Hematopoietic multipotent progenitor cell treated with erythropoietin and hydrocortisone succinate and interleukin-3 and kit ligand, for 6 days (in vitro differentiated cells): ENCODE measurements at regions not wholly inside any gene's neighbourhood (a gene's known extent, or its start where the extent isn't known, plus 50 kb on each side); places are given as distances from the start of the nearest gene placed in this dataset.

ENCODE experiments used
- DNase-seq: peaks from one replicate; pipeline ENCODE4 v3.0.0-alpha.2; 2015

DNA sequence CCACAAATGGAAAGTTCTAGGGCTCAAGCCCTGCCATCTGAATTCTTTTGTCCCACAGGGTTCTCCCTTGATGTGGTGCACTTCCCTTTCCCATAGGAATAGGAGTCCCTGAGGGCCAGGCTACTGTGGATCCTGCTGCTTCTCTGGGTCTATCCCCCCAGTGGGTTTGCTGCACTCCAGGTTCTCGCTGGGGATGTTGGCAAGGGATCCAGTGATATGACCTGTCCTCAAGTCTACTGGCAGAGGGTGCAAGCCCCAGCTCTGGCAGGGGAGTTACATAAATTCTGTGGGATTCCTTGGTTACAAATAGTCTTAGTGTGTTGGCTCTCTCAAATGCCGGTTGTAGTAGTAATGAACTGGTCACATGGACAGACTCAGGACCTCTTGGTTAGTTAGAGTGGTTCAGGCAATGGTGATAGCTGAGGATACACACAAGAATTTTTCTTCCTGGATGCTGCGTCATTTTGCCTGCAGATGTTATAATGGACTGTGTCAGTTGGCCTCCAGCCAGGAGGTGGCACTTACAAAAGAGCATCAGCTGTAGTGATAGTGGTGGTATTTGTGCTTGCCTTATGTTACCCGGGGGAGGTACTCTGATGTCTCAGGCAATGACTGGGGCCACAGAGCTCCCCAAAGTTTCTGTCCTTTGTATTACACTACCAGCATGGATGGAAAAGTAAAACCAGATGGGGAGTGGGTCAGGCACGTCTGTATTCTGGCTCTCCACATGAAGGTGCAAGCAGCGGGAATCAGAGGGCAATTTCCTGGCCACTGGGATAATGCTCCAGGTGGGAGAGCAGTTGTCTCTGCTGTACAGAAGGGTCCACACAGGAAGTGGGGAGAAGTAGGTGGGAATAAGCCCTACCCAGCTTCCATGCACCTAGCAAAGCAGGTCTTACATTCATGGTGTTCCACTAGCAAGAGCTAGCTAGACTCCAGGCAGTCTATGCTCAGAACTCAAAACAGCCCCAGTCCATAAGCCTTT, 267.9 kb downstream of the SOX11 start:
- DNase-seq = no peak

DNA sequence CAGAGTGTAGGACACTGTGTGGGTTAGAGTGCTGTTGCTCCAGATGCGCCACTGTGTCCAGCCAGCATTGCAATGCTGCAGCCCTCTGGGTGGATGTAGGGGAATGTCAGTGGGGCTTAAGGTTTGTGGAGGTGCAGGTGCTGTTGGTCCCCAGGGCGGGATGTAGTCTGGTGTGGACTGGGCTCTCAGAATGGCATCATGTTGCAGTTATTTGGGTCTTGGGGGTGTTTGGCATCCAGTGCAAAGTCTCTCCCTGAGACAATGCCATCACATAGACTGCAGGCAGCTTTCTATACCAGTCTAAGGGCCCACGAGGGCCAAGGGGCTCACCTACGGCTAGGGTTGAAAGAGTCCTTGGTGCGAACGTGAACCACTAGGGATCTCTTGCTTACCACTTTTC, 275.3 kb downstream of the SOX11 start:
- DNase-seq = no peak

DNA sequence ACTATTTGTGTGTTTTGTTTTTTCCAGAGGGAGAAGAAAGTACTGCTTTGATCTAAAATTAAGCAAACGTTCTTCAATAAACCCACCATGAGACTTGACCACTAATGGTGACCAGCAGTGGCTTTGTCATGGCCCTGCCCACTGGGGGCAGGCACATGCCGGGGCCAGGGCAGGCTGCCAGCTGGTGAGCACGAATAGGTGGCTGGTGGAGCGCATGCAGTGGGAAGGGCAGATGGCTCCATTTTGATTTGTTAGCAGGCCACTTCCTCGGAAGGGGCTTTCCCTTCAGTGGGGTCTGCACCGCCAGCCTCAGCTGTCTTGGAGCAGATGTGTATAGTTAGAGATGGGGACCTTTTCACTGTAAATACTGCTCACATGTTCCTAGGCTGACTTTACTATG, 277.1 kb downstream of the SOX11 start:
- DNase-seq = no peak

DNA sequence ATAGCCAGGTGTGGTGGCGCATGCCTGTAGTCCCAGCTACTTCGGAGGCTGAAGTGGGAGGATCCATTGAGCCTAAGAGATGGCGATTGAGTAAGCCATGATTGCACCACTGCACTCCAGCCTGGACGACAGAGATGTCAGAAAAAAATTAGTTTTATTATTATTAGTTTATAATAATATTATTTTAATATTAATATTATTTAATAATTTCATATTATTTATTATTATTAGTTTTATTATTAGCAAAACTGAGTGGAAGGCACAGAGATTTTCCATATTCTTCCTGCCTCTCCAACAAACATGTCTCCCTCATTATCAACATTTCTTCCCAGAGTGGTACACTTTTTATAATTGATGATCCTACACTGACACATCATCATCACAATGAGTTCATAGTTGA, 278.2 kb downstream of the SOX11 start:
- DNase-seq = no peak

DNA sequence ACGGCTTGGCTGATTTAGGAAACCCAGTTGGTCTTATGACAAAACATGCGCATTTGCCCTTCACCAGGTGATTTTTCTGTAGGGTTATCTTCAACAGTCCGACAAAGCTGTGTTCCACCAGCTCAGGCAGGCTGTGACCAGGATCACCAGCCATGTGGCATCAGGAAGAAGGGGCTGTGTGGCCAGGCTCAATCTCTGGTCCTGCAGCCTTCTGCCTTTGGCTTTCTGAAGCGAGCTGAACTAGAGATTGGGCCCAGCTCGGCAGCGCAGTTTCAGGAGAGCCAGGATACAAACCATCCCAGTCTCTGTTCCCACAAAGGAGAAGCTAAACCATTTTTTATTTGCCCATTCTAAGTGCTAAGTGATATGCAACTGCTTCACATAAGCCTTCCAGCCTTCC, 282.3 kb downstream of the SOX11 start:
- DNase-seq = no peak

DNA sequence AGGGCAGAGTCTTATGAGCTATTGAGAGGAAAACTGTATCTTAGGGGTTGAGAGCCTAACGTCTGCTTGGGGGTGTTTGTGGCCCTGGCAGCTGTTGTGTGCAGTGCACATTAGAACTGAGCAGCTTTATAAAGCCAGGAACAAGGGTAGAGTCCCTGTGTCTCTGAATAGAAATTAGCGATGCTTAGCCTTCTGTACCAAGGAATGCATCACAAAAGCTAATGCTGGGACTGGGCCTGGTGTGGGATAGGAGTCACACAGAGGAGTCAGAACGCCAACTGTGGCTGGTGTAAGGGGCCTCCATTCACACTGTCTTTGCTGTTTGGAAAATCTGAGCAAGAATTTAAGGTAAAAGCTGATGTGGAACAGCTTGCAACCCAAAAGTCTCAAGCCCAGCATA, 283.2 kb downstream of the SOX11 start:
- no peak for DNase-seq

DNA sequence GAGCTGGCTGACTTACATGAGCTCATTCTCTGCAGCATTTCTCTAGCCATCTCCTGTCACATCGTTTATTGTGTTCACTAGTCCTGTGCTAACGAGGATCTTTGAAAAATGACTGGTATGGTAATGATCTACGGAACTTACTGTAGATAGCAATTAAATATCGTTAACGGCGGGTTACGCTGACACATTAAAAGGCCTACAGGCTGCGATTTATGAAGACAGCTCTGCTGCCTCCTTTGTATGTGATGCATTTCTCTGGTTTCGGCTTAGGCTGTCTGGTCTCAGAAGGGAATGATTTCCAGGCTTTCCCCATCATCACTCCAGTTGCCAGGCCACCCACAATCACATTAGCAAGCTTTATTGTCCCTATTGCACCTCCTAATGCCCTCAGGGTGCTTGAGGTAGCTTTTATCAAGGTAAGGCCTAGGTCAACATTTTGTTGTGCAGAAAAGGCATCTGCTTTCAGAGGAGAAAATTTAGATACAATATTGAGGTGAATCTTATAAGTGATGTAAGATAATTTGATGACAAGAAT, 284.4 kb downstream of the SOX11 start:
- no peak for DNase-seq

DNA sequence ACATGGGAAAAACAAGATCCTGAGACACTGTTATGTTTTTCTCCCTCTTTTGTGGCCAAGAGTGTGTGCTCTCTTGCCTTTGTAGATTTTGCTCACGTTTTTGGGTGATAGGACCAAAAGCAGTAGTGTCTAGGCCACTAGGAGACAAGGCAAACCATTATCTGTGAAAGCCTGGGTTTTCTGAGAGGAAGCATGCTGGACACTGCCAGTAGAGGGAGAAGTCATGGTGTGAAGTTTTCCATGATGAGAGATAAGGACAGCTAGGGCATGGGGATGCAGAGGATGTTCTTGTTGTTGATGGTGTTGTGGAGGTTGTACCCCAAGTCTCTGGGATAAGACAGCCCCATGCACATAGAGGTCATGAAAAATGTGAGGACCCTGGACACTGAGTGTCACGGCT, 285.3 kb downstream of the SOX11 start:
- DNase-seq = peak; percentile 3

DNA sequence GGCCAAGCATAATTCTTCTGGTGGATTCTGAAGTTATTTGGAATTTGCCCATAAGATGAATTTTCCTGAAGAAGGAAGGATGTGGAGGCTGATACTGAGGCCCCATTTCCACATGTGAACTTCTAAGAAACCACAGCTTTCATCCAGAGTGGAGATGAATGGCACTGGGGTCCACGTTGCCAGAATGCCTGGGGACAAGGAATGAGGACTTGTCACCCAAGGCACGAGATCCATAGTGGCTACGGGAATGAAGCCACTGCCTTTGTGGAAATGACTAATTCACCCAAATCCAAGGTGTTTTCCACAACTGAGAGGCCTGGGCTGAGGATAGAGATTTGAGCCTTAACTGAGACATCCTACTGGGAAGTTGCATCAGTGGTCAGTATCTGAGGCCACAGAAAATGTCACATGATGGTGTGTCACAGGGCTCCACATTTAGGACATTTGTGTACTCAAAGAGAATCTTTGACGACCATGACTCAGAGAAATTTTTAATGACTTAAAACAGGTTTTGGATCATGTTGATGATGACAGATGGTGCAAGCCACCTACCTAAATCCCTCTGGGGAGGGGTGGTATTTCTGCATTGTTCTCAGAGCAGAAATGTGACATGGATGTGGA, 286.1 kb downstream of the SOX11 start:
- DNase-seq = no peak

DNA sequence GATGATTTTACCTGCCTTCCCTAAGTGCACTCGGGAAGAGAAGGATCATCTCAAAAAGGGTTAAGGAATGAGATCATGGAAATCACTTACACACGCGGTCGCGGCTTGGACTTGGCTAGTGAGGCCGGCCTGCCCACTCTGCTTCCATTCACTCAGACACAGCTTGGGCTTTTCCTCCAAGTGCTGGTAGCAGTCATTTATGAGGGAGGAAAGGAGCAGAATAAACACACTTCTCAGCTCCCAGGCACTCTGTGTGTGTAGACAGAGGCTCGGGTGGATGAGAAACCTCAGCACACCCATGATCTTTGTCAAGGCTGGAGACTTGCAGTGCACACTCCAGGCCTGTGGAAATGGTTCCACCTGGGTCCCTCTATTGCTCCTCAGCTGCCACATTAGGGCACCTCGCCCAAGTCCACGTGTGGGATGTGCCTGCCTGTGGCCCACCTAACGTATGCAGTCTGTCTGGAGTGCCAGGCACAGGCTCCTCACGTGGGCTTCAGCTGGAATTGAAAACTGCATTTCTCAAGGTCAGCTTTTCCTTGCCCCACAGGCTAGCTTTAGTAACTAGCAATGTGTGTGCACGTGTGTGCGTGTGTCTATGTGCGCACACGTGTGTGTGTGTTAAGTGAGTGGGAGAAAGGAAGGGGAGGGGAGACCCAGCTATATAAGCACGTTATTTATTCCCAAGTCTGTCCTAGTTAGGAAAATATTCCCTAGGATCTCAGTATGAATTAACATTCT, 288.4 kb downstream of the SOX11 start:
- DNase-seq = no peak

DNA sequence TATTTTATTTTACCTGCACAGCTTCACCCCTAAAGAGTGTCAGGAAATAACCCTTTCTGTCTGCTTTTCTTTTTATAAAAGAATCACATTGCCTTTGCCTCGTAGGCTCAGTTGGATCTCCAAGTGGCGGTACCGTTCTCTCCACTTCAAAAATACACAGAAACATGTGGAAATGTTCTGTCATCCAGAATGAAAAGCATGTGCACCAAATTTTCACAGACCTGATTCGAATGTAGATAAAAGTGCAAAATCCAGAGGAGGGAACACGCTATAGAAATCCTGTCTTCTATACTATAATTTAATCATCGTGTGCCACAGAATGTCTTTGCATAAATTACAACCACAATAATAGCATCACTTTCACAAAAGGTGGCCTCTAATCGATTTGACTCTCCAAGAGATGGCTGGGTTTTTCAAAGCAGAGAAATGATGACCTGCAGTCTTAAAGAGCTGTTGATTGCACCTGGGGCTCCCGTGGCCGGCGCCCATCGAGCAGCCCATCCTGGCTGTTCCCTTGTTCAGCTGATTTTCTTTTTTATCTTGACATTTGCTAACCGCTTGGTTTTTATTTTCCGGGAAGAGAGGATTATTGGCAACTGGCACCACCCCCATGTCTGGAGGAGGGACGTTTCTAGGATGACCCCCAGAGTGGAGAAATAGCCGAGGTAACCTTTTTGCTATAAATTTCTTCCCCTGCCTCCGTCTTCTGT, 290.2 kb downstream of the SOX11 start:
- no peak for DNase-seq

DNA sequence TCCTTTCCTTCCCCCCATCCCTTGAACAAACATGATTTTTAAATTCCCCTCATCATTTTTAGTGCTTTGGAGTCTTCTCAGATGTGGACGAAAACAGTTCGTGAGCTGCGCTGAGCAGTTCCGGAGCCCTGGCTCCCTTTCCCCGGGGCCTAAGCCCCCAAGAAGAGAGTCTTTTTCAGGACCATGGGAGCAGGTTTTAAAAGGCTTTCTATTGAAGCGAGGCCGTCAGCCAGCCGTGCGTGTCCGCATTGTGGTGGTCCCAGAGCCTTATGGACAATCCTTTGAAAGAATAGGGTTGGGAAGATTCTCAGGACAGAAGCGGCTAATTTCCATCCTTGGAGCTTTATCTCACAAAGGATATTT, 290.7 kb downstream of the SOX11 start:
- no peak for DNase-seq

DNA sequence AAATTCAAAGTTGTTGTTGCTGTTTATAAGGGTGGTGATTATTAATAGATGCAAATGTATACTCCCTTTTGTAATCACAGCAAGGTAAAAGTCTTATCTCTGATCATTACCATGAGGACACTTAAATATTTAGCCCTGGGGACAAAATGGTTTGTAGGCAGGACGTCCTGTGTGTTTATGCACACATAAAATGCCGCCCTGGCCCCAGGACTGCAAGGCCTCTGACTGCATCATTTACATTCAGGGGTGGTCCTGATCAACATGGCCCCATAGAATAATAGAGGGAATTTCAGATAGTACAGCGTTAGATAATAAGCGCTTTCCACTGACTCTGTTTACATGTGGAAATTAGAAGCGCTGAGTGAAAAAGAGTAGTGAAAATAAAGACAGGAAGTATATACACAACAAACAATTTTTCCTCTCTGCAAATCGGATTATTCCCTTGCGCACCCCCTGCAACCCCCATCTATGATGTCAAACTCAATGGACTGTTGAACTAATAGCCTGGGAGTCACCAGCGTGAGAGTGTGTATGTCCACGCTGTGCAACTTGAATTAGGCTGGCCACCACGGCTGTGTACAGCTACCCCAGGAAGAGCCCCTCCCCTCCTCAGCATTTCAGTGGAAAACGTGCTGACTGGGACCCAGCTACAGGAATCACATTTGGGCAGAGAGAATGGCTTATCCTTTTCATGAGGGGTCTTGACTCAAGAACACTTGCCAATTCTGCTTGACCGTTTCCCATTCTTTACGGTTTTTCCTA, 291.5 kb downstream of the SOX11 start:
- no peak for DNase-seq

DNA sequence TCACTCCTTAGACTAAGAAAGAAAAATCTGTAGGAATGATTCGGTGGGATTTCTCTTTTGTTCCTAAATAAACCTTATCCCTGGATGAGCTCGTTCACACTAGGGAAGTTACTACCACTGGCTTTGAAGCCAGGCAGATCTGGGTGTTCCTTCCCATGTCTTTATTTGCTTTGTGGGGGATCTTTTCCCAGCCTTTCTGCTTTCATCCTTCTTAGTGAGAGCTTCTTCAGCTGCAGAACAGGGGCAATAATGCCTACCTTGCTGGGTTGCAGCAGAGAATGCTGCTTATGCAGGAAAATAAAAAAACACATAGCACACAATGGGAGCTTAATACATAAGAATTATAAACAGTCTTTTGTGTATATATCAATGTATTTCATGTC, 292.1 kb downstream of the SOX11 start:
- DNase-seq = no peak

DNA sequence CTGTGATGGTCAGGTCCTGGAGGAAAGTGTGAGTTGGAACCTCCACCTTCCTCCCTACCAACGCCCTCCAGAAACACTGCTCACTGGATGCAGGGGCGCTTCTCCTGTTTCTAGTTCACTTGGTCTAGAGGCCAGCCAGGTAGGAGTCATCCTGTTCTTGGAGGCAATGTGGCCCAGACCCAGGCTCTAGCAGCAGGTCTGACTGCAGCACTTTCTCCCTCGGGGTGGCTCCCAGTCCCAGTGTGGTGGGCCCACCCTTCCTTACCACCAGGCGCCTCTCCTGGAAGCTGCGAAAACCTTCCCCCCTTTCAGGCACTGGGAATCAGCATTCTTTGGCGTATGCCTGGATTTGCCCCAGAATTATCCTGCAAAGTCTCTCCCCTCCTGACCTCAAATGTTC, 292.8 kb downstream of the SOX11 start:
- no peak for DNase-seq

DNA sequence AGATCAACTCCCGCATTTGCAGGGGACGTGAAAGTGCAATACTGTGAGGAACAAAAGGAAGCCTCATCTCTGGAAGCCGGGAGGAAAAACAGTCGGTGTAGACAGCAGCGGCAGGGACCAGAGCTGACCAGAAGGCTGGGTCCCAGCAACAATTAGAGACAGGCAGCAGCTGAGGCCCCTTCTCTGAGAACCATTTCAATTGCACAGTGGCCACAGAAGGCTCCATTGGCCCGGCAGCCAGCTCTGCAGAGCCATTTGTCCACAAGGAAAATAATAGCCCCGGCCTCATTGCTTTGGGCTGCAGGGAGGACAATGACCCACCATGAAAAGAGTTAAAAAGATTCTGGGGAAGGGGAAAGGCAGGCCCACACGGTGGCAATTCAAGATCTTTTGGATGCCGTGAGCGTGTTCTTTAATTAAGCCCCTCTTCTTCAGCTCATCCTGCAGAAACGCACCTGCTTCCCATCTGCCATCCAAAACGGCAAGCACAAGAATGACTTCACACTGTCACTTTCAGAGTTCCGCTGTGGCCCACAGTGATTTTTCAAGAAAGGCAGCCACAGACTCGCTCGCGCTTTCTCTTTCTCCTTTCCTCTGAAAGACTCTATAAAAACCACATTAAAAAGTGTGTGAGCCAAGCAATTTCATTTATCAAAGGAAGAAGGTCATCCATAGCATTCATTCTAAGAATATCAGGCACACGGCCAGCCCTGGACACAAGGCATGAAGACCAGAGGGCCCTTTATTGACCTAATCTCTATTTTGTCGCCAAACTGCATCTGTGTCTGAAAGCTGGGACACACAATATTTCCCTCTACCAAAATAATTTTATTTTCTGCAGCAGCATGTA, 293.6 kb downstream of the SOX11 start:
- DNase-seq = no peak

DNA sequence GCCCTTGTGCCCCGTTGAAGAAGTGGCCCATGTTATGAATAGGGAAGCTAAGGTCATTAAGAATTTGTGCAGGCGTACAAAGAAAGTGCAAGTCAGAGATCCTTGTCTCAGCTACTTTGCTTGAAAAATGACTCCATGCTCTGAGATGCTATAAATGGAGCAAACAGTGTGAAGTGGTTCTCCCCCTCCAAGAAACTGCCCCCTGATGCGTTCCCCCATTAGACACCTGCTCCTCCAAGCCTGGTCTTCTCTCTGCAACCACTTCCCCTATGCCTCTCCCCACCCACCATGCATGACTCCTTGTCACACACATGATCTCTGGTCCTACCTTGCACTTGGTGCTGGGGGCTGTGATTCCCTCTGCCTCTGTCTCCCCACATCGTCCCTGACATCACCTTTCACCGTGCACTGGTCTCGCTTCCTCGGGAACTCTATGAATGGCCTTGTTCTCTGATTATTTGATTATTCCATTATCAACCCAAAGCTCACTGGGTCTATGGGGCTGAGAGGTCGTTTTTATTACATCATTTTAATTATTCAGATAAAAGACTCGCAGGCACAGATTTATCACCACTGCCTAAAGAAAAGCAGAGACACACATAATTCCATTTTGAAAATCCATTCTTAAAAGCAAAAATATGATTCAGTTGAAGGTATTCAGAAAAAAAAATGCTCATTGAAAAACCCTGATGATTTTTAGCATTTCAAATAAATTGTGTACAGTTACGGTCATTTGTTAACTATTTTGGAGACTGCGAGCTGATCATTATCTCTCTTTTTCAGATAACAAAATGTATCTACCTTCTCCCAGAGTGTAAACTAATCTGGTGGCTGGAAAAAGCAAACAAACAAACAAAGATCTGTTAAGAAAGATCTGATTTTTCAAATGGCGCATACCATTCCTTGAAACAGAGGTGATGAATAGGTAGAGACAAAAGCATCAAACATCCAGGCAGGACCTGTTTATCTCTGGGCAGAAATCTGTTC, 294.9 kb downstream of the SOX11 start:
- no peak for DNase-seq

DNA sequence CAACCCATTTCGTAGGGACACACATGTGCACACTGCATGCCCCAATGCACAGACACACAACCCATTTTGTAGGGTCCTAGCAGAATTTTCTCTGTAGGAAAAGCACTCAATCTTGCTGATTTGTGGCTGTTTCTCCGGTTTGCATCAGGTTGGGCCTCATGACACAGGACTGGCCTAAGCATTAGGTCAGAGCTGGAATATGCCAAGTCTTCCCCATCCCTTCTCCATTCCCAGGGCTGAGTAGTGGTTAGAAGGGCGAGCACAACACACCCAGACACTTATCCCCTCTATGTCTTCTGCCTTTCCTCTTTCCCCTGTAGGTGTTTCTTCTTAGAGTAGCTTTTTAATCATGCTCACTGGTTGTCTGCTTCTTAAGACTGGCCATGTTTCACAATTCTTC, 295.9 kb downstream of the SOX11 start:
- no peak for DNase-seq

DNA sequence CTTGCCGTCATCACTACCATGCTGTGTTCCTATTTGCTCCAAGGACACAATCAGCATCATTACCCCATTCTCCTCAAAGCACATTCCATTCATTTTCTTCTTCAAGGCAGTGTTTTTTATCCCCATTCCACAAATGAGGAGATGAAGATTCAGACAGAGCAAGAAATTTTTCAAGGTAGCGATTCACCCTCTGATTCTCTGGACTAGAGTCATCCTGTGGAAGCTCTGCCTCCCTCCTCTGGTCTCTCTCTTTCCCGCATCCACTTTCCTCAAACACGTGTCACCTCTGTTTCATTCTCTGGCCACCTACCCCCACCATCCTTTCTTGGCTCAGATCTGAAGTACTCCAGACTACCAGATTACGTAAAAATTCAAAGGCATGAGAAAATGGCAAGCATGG, 297.9 kb downstream of the SOX11 start:
- DNase-seq = no peak
